Ovary (tissue), 3 donors: ENCODE measurements at regions not wholly inside any gene's neighbourhood (a gene's known extent, or its start where the extent isn't known, plus 50 kb on each side); places are given as distances from the start of the nearest gene placed in this dataset.

Experiments used
- CTCF ChIP-seq, 3 donors: fragments of 450-650 bp in 2 of 3; fragments of 200-600 bp in 1 of 3; IDR thresholded peaks; one replicate each; pipeline versions ENCODE4 v1.5.1 to v1.8.0; 2016 to 2022; ENCODE audit warnings: antibody characterized with exemption in 3 of 3, mild to moderate bottlenecking in 1 of 3
- POLR2A ChIP-seq: fragments of 450-650 bp; IDR thresholded peaks from one replicate; pipeline ENCODE4 v1.6.1; 2017; ENCODE audit warnings: antibody characterized with exemption, mild to moderate bottlenecking, moderate library complexity
- donor health status: DM: no; HTN: no; CAD: no.

DNA sequence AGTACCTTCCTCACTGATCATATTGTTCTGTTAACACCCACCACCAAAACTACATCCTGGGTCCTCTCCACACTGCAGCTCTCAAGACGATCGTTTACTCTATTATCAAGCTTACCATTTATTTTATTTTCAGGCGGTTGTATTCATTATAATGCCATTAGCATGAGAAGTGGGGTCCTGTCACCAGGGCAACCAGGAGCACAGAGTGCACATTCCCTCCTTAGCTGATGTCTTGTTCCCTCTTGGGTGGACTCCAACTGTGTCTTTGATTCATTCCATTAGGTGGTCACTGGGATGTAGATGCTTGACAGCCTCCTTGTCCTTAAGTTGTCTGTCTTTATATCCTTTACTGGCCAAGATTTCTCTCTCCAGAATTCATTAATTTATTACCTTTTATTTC lies 965.9 kb upstream of the EEF2KMT start:
- TF ChIP-seq CTCF (IDR thresholded peaks at IDR 0.05) (no peak), POLR2A (no peak)
